H1 (cell line): ENCODE measurements at regions not wholly inside any gene's neighbourhood (a gene's known extent, or its start where the extent isn't known, plus 50 kb on each side); places are given as distances from the start of the nearest gene placed in this dataset.

ENCODE experiments used
- CTCF ChIA-PET: fragments of 300-600 bp; sonication (Branson Sonifier 250); formaldehyde crosslinking; loops from one replicate; lab custom pipeline; 2021; ENCODE audit not compliant: partially characterized antibody; lab: Charles Lee
- POLR2A ChIA-PET: fragments of 300-600 bp; sonication (Branson Sonifier 250); formaldehyde crosslinking; loops from one replicate; lab custom pipeline; 2021; ENCODE audit warnings: inconsistent platforms; ENCODE audit not compliant: partially characterized antibody; lab: Charles Lee
- DNase-seq, 2 experiments: peaks; one replicate each; pipeline versions ENCODE4 v3.0.0 to v3.0.0-alpha.2; 2010 to 2022; ENCODE audit warnings: low spot score in 2 of 2, low read depth in 1 of 2, mixed read lengths in 1 of 2
- FAIRE-seq: peaks from 2 replicates; lab custom pipeline; 2011; peaks lifted over from hg19 to GRCh38; lab: Jason Lieb, UNC
- H2AFZ ChIP-seq: 2 replicates; pipeline ENCODE4 v1.8.1; 2012; ENCODE audit warnings: low read length, inconsistent platforms
- H2AK5ac ChIP-seq: 2 replicates; pipeline ENCODE4 v1.6.1; 2013; ENCODE audit warnings: low read depth, low read length
- H2BK120ac ChIP-seq: replicated peaks from 2 replicates; pipeline ENCODE3; 2013; ENCODE audit warnings: low read depth, low read length, inconsistent platforms
- H2BK12ac ChIP-seq: 2 replicates; pipeline ENCODE4 v1.6.1; 2013; ENCODE audit warnings: low read depth, low read length
- H2BK15ac ChIP-seq: 2 replicates; pipeline ENCODE4 v1.6.1; 2013; ENCODE audit warnings: low read length
- H2BK20ac ChIP-seq: 2 replicates; pipeline ENCODE4 v1.6.1; 2013; ENCODE audit warnings: low read length
- H2BK5ac ChIP-seq: 2 replicates; pipeline ENCODE4 v1.6.1; 2013; ENCODE audit warnings: low read depth, low read length
- H3K14ac ChIP-seq: 2 replicates; pipeline ENCODE4 v1.6.1; 2013; ENCODE audit warnings: inconsistent platforms; ENCODE audit not compliant: insufficient read length
- H3K18ac ChIP-seq: 2 replicates; pipeline ENCODE4 v1.6.1; 2013; ENCODE audit warnings: low read length; ENCODE audit errors: extremely low read depth
- H3K23ac ChIP-seq: 2 replicates; pipeline ENCODE4 v1.6.1; 2013; ENCODE audit warnings: inconsistent platforms; ENCODE audit not compliant: insufficient read length
- H3K23me2 ChIP-seq: 2 replicates; pipeline ENCODE4 v1.6.1; 2013; ENCODE audit warnings: low read depth, low read length
- H3K27ac ChIP-seq: 2 replicates; pipeline ENCODE4 v1.6.1; 2011; ENCODE audit warnings: low read depth, low read length, inconsistent platforms
- H3K27me3 ChIP-seq, 4 experiments: replicated peaks in 1 of 4; 1 replicate in 1 of 4; 2 replicates in 3 of 4; pipeline versions ENCODE4 v1.6.1 to v1.8.1; 2011 to 2013; ENCODE audit warnings: low read length in 3 of 4, mild to moderate bottlenecking in 3 of 4, inconsistent platforms in 2 of 4, mixed read lengths in 2 of 4, moderate library complexity in 1 of 4; ENCODE audit not compliant: control insufficient read depth in 3 of 4, insufficient read depth in 3 of 4; ENCODE audit errors: extremely low read depth in 1 of 4
- H3K36me3 ChIP-seq, 4 experiments: 2 replicates each; pipeline versions ENCODE4 v1.6.1 to v1.8.1; 2011 to 2013; ENCODE audit warnings: mild to moderate bottlenecking in 4 of 4, low read length in 3 of 4, moderate library complexity in 2 of 4, control low read depth in 1 of 4, inconsistent platforms in 1 of 4; ENCODE audit not compliant: insufficient read depth in 4 of 4, control insufficient read depth in 2 of 4
- H3K4ac ChIP-seq: replicated peaks from 2 replicates; pipeline ENCODE3; 2013; ENCODE audit warnings: low read length, low read depth, mixed read lengths, inconsistent platforms; ENCODE audit not compliant: insufficient read length
- H3K4me1 ChIP-seq, 4 experiments: replicated peaks in 1 of 4; 1 replicate in 1 of 4; 2 replicates in 3 of 4; pipeline versions ENCODE4 v1.6.1 to v1.8.1; 2011 to 2013; ENCODE audit warnings: low read length in 3 of 4, inconsistent platforms in 2 of 4, mixed read lengths in 1 of 4; ENCODE audit not compliant: insufficient read depth in 4 of 4, control insufficient read depth in 3 of 4
- H3K4me2 ChIP-seq, 2 experiments: 2 replicates each; pipeline versions ENCODE4 v1.6.1 to v1.8.1; 2011 to 2013; ENCODE audit warnings: low read depth in 2 of 2, low read length in 2 of 2, control low read depth in 1 of 2, inconsistent platforms in 1 of 2, mild to moderate bottlenecking in 1 of 2; ENCODE audit not compliant: insufficient read depth in 1 of 2
- H3K4me3 ChIP-seq, 4 experiments: fragments of 200-600, 300-600 bp in 1 of 4; sonication (generic), shearing (Covaris generic), sonication (Bioruptor Twin) in 1 of 4; 2 replicates each; pipeline versions ENCODE4 v1.5.1 to v1.8.1; 2011 to 2016; ENCODE audit warnings: low read length in 4 of 4, low read depth in 3 of 4, control low read depth in 2 of 4, inconsistent platforms in 2 of 4, mild to moderate bottlenecking in 2 of 4, mixed read lengths in 1 of 4, moderate library complexity in 1 of 4; ENCODE audit not compliant: insufficient read depth in 2 of 4; ENCODE audit errors: extremely low read depth in 1 of 4
- H3K56ac ChIP-seq: replicated peaks from 2 replicates; pipeline ENCODE3; 2013; ENCODE audit warnings: low read depth, mild to moderate bottlenecking, mixed read lengths, low read length, inconsistent platforms; ENCODE audit not compliant: insufficient read length
- H3K79me1 ChIP-seq: 2 replicates; pipeline ENCODE4 v1.6.1; 2013; ENCODE audit warnings: low read depth, low read length, control low read depth
- H3K79me2 ChIP-seq, 2 experiments: 2 replicates each; pipeline versions ENCODE4 v1.6.1 to v1.8.1; 2012 to 2013; ENCODE audit warnings: low read length in 2 of 2, mild to moderate bottlenecking in 2 of 2, inconsistent platforms in 1 of 2; ENCODE audit not compliant: insufficient read depth in 2 of 2, control insufficient read depth in 1 of 2
- H3K9ac ChIP-seq, 4 experiments: replicated peaks in 1 of 4; 1 replicate in 1 of 4; 2 replicates in 3 of 4; pipeline versions ENCODE4 v1.6.1 to v1.8.1; 2011 to 2013; ENCODE audit warnings: low read depth in 3 of 4, low read length in 3 of 4, control low read depth in 2 of 4, mild to moderate bottlenecking in 2 of 4, moderate library complexity in 2 of 4, inconsistent platforms in 1 of 4; ENCODE audit errors: extremely low read depth in 1 of 4
- H3K9me3 ChIP-seq, 2 experiments: 2 replicates each; pipeline versions ENCODE4 v1.6.1 to v1.8.1; 2012 to 2013; ENCODE audit warnings: mild to moderate bottlenecking in 2 of 2, moderate library complexity in 2 of 2, control low read depth in 1 of 2, inconsistent platforms in 1 of 2, low read depth in 1 of 2, low read length in 1 of 2, mixed read lengths in 1 of 2; ENCODE audit not compliant: insufficient read depth in 2 of 2
- H4K20me1 ChIP-seq, 2 experiments: replicated peaks in 1 of 2; 2 replicates each; pipeline versions ENCODE3 to v1.8.1; 2011 to 2013; ENCODE audit warnings: inconsistent platforms in 2 of 2, low read length in 2 of 2, mild to moderate bottlenecking in 1 of 2; ENCODE audit not compliant: insufficient read depth in 2 of 2, control insufficient read depth in 1 of 2
- H4K5ac ChIP-seq: 2 replicates; pipeline ENCODE4 v1.6.1; 2013; ENCODE audit warnings: low read length, low read depth, mixed read lengths, inconsistent platforms; ENCODE audit not compliant: insufficient read length
- H4K8ac ChIP-seq: 2 replicates; pipeline ENCODE4 v1.8.0; 2013; ENCODE audit warnings: mild to moderate bottlenecking, moderate library complexity, low read length, inconsistent platforms; ENCODE audit not compliant: insufficient read depth; ENCODE audit errors: extremely low read depth
- H4K91ac ChIP-seq: replicated peaks from 2 replicates; pipeline ENCODE3; 2013; ENCODE audit warnings: low read length, mixed read lengths, inconsistent platforms; ENCODE audit not compliant: insufficient read length
- ASH2L ChIP-seq: fragments of 200-600, 300-600 bp; sonication (generic); IDR thresholded peaks from one replicate; pipeline ENCODE4 v1.7.1; 2017; ENCODE audit warnings: low read length
- CEBPB ChIP-seq: IDR thresholded peaks from 2 replicates; pipeline ENCODE4 v1.6.1; 2012; ENCODE audit warnings: low read depth, low read length
- GTF2F1 ChIP-seq: IDR thresholded peaks from 2 replicates; pipeline ENCODE4 v1.6.1; 2012; ENCODE audit warnings: low read depth, low read length, improper control_type of control experiment, borderline replicate concordance
- MAX ChIP-seq: IDR thresholded peaks from 2 replicates; pipeline ENCODE4 v1.6.1; 2012; ENCODE audit warnings: inconsistent platforms
- RAD21 ChIP-seq, 2 experiments: IDR thresholded peaks in 1 of 2; conservative IDR thresholded peaks in 1 of 2; 2 replicates each; pipeline ENCODE4 v1.6.1; 2011; ENCODE audit warnings: low read depth in 2 of 2, low read length in 2 of 2, improper control_type of control experiment in 1 of 2, inconsistent platforms in 1 of 2, mild to moderate bottlenecking in 1 of 2, moderate library complexity in 1 of 2
- RBBP5 ChIP-seq: IDR thresholded peaks from 2 replicates; pipeline ENCODE4 v1.7.1; 2012; ENCODE audit warnings: low read depth, mild to moderate bottlenecking, inconsistent platforms, low read length, moderate library complexity, borderline replicate concordance
- SRF ChIP-seq: IDR thresholded peaks from 2 replicates; pipeline ENCODE4 v1.6.1; 2011; ENCODE audit warnings: mild to moderate bottlenecking, low read depth, low read length, moderate library complexity
- TAF7 ChIP-seq: optimal IDR thresholded peaks from 2 replicates; pipeline ENCODE3; 2011; ENCODE audit warnings: low read depth, mild to moderate bottlenecking, inconsistent platforms, low read length, moderate library complexity, borderline replicate concordance
- WGBS, 2 experiments: shearing (Covaris generic) in 1 of 2; methylation state at CpG; one replicate each; pipeline versions ENCODE4 v1.1.6 to v1.1.7; 2013 to 2015; ENCODE audit warnings: low lambda C conversion rate in 2 of 2, mixed read lengths in 2 of 2, inconsistent platforms in 1 of 2, low coverage in 1 of 2, missing lambda C conversion rate in 1 of 2; ENCODE audit not compliant: insufficient replicate concordance in 2 of 2, insufficient coverage in 1 of 2, insufficient read length in 1 of 2; ENCODE audit errors: extremely low coverage in 1 of 2, missing lambda C conversion rate in 1 of 2; 5-methylcytosine and 5-hydroxymethylcytosine counted together

- no peak overlapping the region for H2BK20ac ChIP-seq
- no peak overlapping the region for H3K27ac ChIP-seq
- H3K4me3 ChIP-seq: no peak overlapping the region
- H4K20me1 ChIP-seq: no peaks in the 10 kb centered on the region
- H2AK5ac ChIP-seq: no peak overlapping the region
- no peaks in the 10 kb centered on the region for H3K79me1 ChIP-seq
- no peak overlapping the region for H3K4ac ChIP-seq
- H3K4me1 ChIP-seq: no peaks in the 10 kb centered on the region; a peak in 1 of 7 replicates
- 95% methylated on average over 25 of the region's 26 CpGs; no CpG with 5 or more reads in 1 of the 2 experiments for WGBS, 2 experiments
- H3K56ac ChIP-seq: no peak overlapping the region
- H4K5ac ChIP-seq: no peak overlapping the region
- no peaks in the 10 kb centered on the region for H3K27me3 ChIP-seq
- H3K23ac ChIP-seq: no peak overlapping the region
- FAIRE-seq (no peak), DNase-seq (no peak)
- H2BK15ac ChIP-seq: no peak overlapping the region
- H3K23me2 ChIP-seq: no peaks in the 10 kb centered on the region
- H2BK120ac ChIP-seq: no peak overlapping the region
- H3K79me2 ChIP-seq: no peaks in the 10 kb centered on the region
- H3K36me3 ChIP-seq: no peaks in the 10 kb centered on the region
- H3K4me2 ChIP-seq: no peak overlapping the region
- TF ChIP-seq CEBPB (no peak), ASH2L (no peak), GTF2F1 (no peak), TAF7 (no peak), SRF (no peak), RAD21 (IDR thresholded peaks at IDR 0.05 in 1 of 2, conservative IDR thresholded peaks at IDR 0.05 in 1 of 2; ENCODE audit: low read depth in 2 of 2, low read length in 2 of 2) (no peak), RBBP5 (no peak), MAX (no peak)
- no peak overlapping the region for H4K91ac ChIP-seq
- no peak overlapping the region for H2AFZ ChIP-seq
- no peak overlapping the region for H3K18ac ChIP-seq
- H2BK12ac ChIP-seq: no peak overlapping the region
- H2BK5ac ChIP-seq: no peak overlapping the region
- ChIA-PET POLR2A (no interaction called here), CTCF (no interaction called here)
- no peaks in the 10 kb centered on the region for H3K9me3 ChIP-seq
- H3K9ac ChIP-seq: no peak overlapping the region
- no peak overlapping the region for H3K14ac ChIP-seq
- H4K8ac ChIP-seq: no peak overlapping the region
Measured at GRCh38 chr18:78685980-78686530, 293.6 kb upstream of the SALL3 start.
